ENCODE measurements at regions not wholly inside any gene's neighbourhood (a gene's known extent, or its start where the extent isn't known, plus 50 kb on each side); places are given as distances from the start of the nearest gene placed in this dataset.

DNA sequence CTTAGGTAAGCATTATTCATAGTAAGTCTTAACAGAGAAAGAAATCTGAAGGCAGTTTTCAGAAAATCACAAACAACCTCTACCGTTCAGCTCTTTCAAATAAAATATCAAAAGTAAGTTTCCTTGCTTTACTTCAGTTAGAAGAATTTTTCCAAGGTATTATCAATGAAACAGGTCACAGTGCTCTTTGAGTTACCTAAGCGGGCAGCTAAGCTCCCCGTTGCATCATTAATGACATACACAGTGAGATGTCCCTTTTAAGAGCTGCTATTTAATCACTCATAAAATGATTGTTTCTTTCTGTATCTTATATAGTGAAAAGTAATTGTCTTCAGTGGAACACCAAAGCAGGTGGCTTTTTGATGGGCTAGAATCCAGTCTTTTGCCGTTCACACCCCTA is 86.2 kb upstream of the PIK3R1 start:
- TF ChIP-seq CTCF (IDR thresholded peaks at IDR 0.05; ENCODE audit: low read depth, low read length, missing input control) (no peak), MAX (IDR thresholded peaks at IDR 0.05) (no peak), TAF1 (conservative IDR thresholded peaks at IDR 0.05) (no peak), HNF4G (IDR thresholded peaks at IDR 0.05) (no peak), GABPA (IDR thresholded peaks at IDR 0.05 in 1 of 2, conservative IDR thresholded peaks at IDR 0.05 in 1 of 2) (no peak), ZBTB33 (IDR thresholded peaks at IDR 0.05) (no peak), SP1 (IDR thresholded peaks at IDR 0.05) (no peak), FOXA1 (IDR thresholded peaks at IDR 0.05) (no peak)

Data from liver (tissue), 3 donors.